ENCODE measurements at regions not wholly inside any gene's neighbourhood (a gene's known extent, or its start where the extent isn't known, plus 50 kb on each side); places are given as distances from the start of the nearest gene placed in this dataset.
"Not testable (repeated sequence)": the region's sequence is repeated elsewhere in the genome, so short reads cannot be mapped to it uniquely, and the experiment has no call there.

DNA sequence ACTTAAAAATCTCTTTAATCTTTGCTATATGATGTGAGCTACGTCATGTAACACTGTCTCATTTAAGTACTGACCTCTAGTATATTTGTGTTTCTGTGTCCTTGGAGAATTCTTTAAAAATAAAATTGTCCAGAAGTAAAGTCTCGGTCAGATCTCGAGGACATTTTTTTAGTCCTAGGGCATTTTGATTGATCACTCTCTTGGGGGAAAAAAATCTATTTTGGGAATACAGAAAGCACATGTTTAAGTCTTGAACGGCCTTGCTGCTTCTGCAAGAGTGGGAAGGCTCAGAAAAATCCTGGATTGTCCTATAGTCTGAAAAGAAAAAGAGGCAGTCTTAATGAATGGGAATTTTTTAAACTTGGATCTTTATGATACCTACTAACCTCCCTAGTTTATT, 234.3 kb downstream of the UTRN start:
- H3K27ac ChIP-seq (ENCODE audit: low read length): no peak overlapping the region
- no peaks in the 10 kb centered on the region; the same call in 1 of the 2 replicates for H3K36me3 ChIP-seq (ENCODE audit: control insufficient read depth, insufficient read depth, low read length)
- no CpG with 5 or more reads among the region's 4 CpGs for WGBS (ENCODE audit: insufficient coverage, insufficient read length)
- no peaks in the 10 kb centered on the region for H3K27me3 ChIP-seq (ENCODE audit: control insufficient read depth, insufficient read depth, low read length)
- DNase-seq (ENCODE audit: low read depth, low spot score): no peak
- no peaks in the 10 kb centered on the region for H3K4me1 ChIP-seq (ENCODE audit: control insufficient read depth, insufficient read depth, low read length)
- no peak overlapping the region for H3K4me3 ChIP-seq (ENCODE audit: low read length)
- no peaks in the 10 kb centered on the region for H3K9me3 ChIP-seq (ENCODE audit: control insufficient read depth, insufficient read depth, low read length)

GRCh38 chr6:144528743-144529425, 243.7 kb downstream of the UTRN start:
- no peaks in the 10 kb centered on the region for H3K9me3 ChIP-seq (ENCODE audit: control insufficient read depth, insufficient read depth, low read length)
- no peak overlapping the region for H3K27ac ChIP-seq (ENCODE audit: low read length)
- no CpG with 5 or more reads among the region's 9 CpGs for whole genome bisulfite sequencing (ENCODE audit: insufficient coverage, insufficient read length)
- H3K4me3 ChIP-seq (ENCODE audit: low read length): no peak overlapping the region
- DNase-seq (ENCODE audit: low read depth, low spot score): no peak
- H3K36me3 ChIP-seq (ENCODE audit: control insufficient read depth, insufficient read depth, low read length): no peaks in the 10 kb centered on the region
- H3K4me1 ChIP-seq (ENCODE audit: control insufficient read depth, insufficient read depth, low read length): no peaks in the 10 kb centered on the region
- H3K27me3 ChIP-seq (ENCODE audit: control insufficient read depth, insufficient read depth, low read length): no peaks in the 10 kb centered on the region

DNA sequence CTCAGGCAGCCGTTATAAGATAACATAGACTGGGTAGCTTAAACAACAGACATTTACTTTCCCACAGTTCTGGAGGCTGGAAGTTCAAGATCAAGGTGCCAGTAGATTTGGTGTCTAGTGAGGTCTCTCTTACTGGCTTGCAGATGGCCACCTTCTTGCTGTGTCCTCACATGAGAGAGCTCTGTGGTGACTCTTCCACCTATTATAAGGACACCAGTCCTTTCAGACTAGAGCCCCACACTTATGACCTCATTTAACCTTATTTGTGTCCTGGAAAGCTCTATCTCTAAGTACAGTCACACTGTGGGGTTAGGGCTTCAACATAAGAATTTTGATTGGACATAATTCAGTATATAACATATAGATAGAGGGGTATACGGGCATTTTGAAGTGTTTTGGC, 245.0 kb downstream of the UTRN start:
- Histone ChIP-seq H3K4me1 (ENCODE audit: control insufficient read depth, insufficient read depth, low read length) (no peaks in the 10 kb centered on the region), H3K27ac (ENCODE audit: low read length) (no peak overlapping the region), H3K27me3 (ENCODE audit: control insufficient read depth, insufficient read depth, low read length) (no peaks in the 10 kb centered on the region), H3K9me3 (ENCODE audit: control insufficient read depth, insufficient read depth, low read length) (no peaks in the 10 kb centered on the region), H3K36me3 (ENCODE audit: control insufficient read depth, insufficient read depth, low read length) (no peaks in the 10 kb centered on the region), H3K4me3 (ENCODE audit: low read length) (no peak overlapping the region)
- no peak for DNase-seq (ENCODE audit: low read depth, low spot score)
- WGBS (ENCODE audit: insufficient coverage, insufficient read length): no CpG with 5 or more reads among the region's 2 CpGs

DNA sequence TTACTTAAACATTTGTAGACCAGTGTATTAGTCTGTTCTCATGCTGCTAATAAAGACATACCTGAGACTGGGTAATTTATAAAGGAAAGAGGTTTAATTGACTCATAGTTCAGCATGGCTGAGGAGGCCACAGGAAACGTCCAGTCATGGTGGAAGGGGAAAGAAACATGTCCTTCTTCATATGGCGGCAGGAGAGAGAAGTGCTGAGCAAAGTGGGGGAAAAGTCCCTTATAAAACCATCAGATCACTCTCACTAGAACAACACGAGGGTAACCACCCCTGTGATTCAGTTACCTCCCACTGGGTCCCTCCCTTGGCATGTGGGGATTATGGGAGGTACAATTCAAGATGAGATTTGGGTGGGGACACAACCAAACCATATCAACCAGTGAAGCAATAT, 247.1 kb downstream of the UTRN start:
- H3K36me3 ChIP-seq (ENCODE audit: control insufficient read depth, insufficient read depth, low read length); H3K9me3 ChIP-seq (ENCODE audit: control insufficient read depth, insufficient read depth, low read length); H3K4me1 ChIP-seq (ENCODE audit: control insufficient read depth, insufficient read depth, low read length); DNase-seq (ENCODE audit: low read depth, low spot score); H3K4me3 ChIP-seq (ENCODE audit: low read length); H3K27me3 ChIP-seq (ENCODE audit: control insufficient read depth, insufficient read depth, low read length); H3K27ac ChIP-seq (ENCODE audit: low read length): not testable (repeated sequence)
- WGBS (ENCODE audit: insufficient coverage, insufficient read length): no CpG with 5 or more reads among the region's 3 CpGs

DNA sequence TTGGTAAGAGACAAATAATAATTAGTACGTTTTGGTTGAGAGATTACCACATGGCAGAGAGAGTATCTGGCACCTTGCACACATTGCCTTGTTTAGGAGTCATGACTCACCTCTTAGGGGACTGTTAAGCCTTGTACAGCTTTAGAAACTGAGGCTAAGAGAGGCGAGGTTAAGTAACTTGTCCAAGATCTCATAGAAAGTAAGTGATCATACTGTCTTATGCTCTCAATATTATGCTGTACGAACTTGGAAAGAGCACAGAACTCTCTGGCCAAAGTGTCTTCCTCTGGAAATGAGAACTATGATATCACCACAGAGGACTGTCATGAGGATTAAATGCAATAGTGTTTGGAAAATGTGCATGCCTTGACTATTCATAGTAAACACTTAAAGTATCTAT, 249.0 kb downstream of the UTRN start:
- H3K9me3 ChIP-seq (ENCODE audit: control insufficient read depth, insufficient read depth, low read length): no peaks in the 10 kb centered on the region
- H3K4me1 ChIP-seq (ENCODE audit: control insufficient read depth, insufficient read depth, low read length): no peaks in the 10 kb centered on the region
- WGBS (ENCODE audit: insufficient coverage, insufficient read length): 100% methylated on average over 1 of the region's 3 CpGs
- H3K27me3 ChIP-seq (ENCODE audit: control insufficient read depth, insufficient read depth, low read length): no peaks in the 10 kb centered on the region
- no peak overlapping the region for H3K4me3 ChIP-seq (ENCODE audit: low read length)
- no peak for DNase-seq (ENCODE audit: low read depth, low spot score)
- no peak overlapping the region for H3K27ac ChIP-seq (ENCODE audit: low read length)
- no peaks in the 10 kb centered on the region for H3K36me3 ChIP-seq (ENCODE audit: control insufficient read depth, insufficient read depth, low read length)

DNA sequence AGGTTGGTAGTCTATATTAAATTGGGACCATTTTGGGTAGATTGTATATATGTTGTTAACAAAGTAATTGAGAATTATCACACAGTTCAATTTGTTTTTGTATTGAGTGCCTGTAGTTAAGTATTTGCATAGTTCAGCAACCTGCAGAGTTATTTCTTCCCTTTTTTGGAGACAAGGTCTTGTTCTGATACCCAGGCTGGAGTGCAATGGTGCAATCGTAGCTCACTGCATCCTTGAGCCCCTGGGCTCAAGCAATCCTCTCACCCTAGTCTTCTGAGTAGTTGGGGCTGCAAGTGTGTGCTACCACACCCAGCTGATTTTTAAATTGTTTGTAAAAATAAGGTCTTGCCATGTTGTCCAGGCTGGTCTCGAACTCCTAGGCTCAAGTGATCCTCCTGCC, 250.5 kb downstream of the UTRN start:
- H3K36me3 ChIP-seq (ENCODE audit: control insufficient read depth, insufficient read depth, low read length): no peaks in the 10 kb centered on the region
- H3K4me3 ChIP-seq (ENCODE audit: low read length): no peak overlapping the region
- H3K27ac ChIP-seq (ENCODE audit: low read length): no peak overlapping the region
- no CpG with 5 or more reads among the region's 2 CpGs for WGBS (ENCODE audit: insufficient coverage, insufficient read length)
- H3K9me3 ChIP-seq (ENCODE audit: control insufficient read depth, insufficient read depth, low read length): no peaks in the 10 kb centered on the region
- DNase-seq (ENCODE audit: low read depth, low spot score): no peak
- H3K4me1 ChIP-seq (ENCODE audit: control insufficient read depth, insufficient read depth, low read length): no peaks in the 10 kb centered on the region
- no peaks in the 10 kb centered on the region for H3K27me3 ChIP-seq (ENCODE audit: control insufficient read depth, insufficient read depth, low read length)

GRCh38 chr6:144536079-144536478, 250.9 kb downstream of the UTRN start:
- Histone ChIP-seq H3K27me3 (ENCODE audit: control insufficient read depth, insufficient read depth, low read length) (no peaks in the 10 kb centered on the region), H3K36me3 (ENCODE audit: control insufficient read depth, insufficient read depth, low read length) (no peaks in the 10 kb centered on the region), H3K4me1 (ENCODE audit: control insufficient read depth, insufficient read depth, low read length) (no peaks in the 10 kb centered on the region), H3K4me3 (ENCODE audit: low read length) (no peak overlapping the region), H3K9me3 (ENCODE audit: control insufficient read depth, insufficient read depth, low read length) (no peaks in the 10 kb centered on the region), H3K27ac (ENCODE audit: low read length) (no peak overlapping the region)
- DNase-seq (ENCODE audit: low read depth, low spot score): no peak
- no CpG with 5 or more reads among the region's 1 CpG for WGBS (ENCODE audit: insufficient coverage, insufficient read length)

DNA sequence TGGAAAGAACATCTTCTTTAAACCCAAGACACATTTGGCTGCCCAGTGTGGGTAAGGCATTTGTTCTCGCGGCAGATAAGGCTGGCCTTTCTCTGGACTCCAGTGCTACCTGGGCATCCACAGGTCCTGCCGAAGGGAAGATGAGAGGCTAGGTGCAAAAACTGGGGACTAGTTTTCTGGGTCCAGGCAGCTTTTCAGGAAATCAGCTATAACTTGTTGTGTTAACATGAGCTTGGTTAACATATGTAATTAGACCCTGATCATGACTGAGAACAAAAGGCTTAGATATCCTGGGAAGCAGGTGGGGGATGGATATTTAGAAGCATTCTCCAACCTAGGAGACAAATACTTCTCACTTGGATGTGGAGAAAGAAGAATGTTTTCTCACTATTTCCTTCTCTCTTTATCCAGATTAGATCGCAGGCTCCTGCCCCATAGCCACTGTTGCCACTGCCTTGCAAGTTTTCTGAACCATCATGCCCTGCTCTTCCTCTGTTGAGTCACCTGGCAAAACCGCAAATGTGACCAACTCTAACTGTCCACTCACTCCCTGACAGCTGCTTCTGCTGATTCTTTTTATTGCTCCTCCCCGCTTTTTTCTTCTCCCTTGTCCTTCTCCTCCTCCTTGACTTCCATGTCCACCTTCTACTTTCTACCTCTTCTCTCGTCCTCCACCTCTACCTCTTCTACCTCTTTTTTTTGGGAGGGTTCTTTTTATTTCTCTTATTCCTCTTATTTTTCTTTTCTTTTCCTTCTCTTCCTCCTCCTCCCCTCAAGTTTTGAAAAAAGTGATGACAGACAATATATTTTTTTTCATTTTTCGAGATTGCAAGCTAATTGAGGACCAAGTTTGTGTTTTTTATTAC, 258.1 kb downstream of the UTRN start:
- Histone ChIP-seq H3K27me3 (ENCODE audit: control insufficient read depth, insufficient read depth, low read length) (no peaks in the 10 kb centered on the region), H3K9me3 (ENCODE audit: control insufficient read depth, insufficient read depth, low read length) (no peaks in the 10 kb centered on the region), H3K27ac (ENCODE audit: low read length) (no peak overlapping the region), H3K36me3 (ENCODE audit: control insufficient read depth, insufficient read depth, low read length) (no peaks in the 10 kb centered on the region), H3K4me1 (ENCODE audit: control insufficient read depth, insufficient read depth, low read length) (no peaks in the 10 kb centered on the region), H3K4me3 (ENCODE audit: low read length) (no peak overlapping the region)
- 100% methylated on average over 1 of the region's 8 CpGs for WGBS (ENCODE audit: insufficient coverage, insufficient read length)
- DNase-seq (ENCODE audit: low read depth, low spot score): no peak

GRCh38 chr6:144544266-144544830, 259.2 kb downstream of the UTRN start:
- DNase-seq (ENCODE audit: low read depth, low spot score): no peak

GRCh38 chr6:144546807-144547206, 261.7 kb downstream of the UTRN start:
- Histone ChIP-seq H3K27me3 (ENCODE audit: control insufficient read depth, insufficient read depth, low read length) (no peaks in the 10 kb centered on the region), H3K9me3 (ENCODE audit: control insufficient read depth, insufficient read depth, low read length) (no peaks in the 10 kb centered on the region), H3K27ac (ENCODE audit: low read length) (no peak overlapping the region), H3K36me3 (ENCODE audit: control insufficient read depth, insufficient read depth, low read length) (no peaks in the 10 kb centered on the region), H3K4me1 (ENCODE audit: control insufficient read depth, insufficient read depth, low read length) (no peaks in the 10 kb centered on the region), H3K4me3 (ENCODE audit: low read length) (no peak overlapping the region)
- WGBS (ENCODE audit: insufficient coverage, insufficient read length): no CpG with 5 or more reads among the region's 2 CpGs
- no peak for DNase-seq (ENCODE audit: low read depth, low spot score)

More at GRCh38 chr6:144544266-144544830, 259.2 kb downstream of the UTRN start:
- Histone ChIP-seq H3K27ac (ENCODE audit: low read length) (no peak overlapping the region), H3K4me1 (ENCODE audit: control insufficient read depth, insufficient read depth, low read length) (no peaks in the 10 kb centered on the region), H3K27me3 (ENCODE audit: control insufficient read depth, insufficient read depth, low read length) (no peaks in the 10 kb centered on the region), H3K4me3 (ENCODE audit: low read length) (no peak overlapping the region), H3K36me3 (ENCODE audit: control insufficient read depth, insufficient read depth, low read length) (no peaks in the 10 kb centered on the region), H3K9me3 (ENCODE audit: control insufficient read depth, insufficient read depth, low read length) (no peaks in the 10 kb centered on the region)
- no CpG with 5 or more reads among the region's 7 CpGs for WGBS (ENCODE audit: insufficient coverage, insufficient read length)

Data from iPS DF 6.9 (cell line).